C4-2B (cell line): ENCODE measurements at regions not wholly inside any gene's neighbourhood (a gene's known extent, or its start where the extent isn't known, plus 50 kb on each side); places are given as distances from the start of the nearest gene placed in this dataset.

Source experiments
- CTCF ChIP-seq: fragments of 450-650 bp; conservative IDR thresholded peaks from 2 replicates; pipeline ENCODE4 v1.5.1; 2017; ENCODE audit warnings: mild to moderate bottlenecking
- ZFX ChIP-seq: fragments of 450-650 bp; IDR thresholded peaks from 2 replicates; pipeline ENCODE4 v1.6.1; 2017

GRCh38 chr2:198444800-198445287, 640.5 kb downstream of the PLCL1 start:
- TF ChIP-seq CTCF (no peak), ZFX (no peak)
